ENCODE measurements at regions not wholly inside any gene's neighbourhood (a gene's known extent, or its start where the extent isn't known, plus 50 kb on each side); places are given as distances from the start of the nearest gene placed in this dataset.

DNA sequence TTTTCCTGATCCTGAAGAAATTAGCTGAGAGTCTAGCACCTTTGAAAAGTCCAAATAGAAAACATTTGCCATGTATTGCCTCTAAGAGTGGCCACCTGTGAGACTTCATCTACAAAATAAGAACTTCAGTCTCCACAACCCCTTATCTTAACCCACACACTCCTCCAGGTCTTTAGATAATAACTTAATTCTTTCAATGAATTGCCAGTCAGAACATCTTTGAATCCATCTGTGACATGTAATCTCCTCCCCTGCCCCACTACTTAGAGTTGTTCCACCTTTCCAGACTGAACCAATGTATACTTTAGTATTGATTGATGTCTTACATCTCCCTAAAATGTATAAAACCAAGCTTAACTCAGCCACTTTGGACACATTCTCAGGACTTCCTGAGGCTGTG lies 84.4 kb upstream of the FAM171A1 start:
- TF ChIP-seq FOXM1 (IDR thresholded peaks at IDR 0.05; ENCODE audit: borderline replicate concordance), result no peak
- no peak for TF ChIP-seq HDGF (IDR thresholded peaks at IDR 0.05; ENCODE audit: borderline replicate concordance)
- TF ChIP-seq LEF1 (IDR thresholded peaks at IDR 0.05; ENCODE audit: borderline replicate concordance), result no peak
- TF ChIP-seq ELF4 (IDR thresholded peaks at IDR 0.05), result no peak
- no peak for TF ChIP-seq BHLHE40 (IDR thresholded peaks at IDR 0.05; ENCODE audit: borderline replicate concordance)
- no peak for TF ChIP-seq ZNF384 (IDR thresholded peaks at IDR 0.05)
